H1 (cell line): ENCODE measurements at regions not wholly inside any gene's neighbourhood (a gene's known extent, or its start where the extent isn't known, plus 50 kb on each side); places are given as distances from the start of the nearest gene placed in this dataset.

Experiments used
- CTCF ChIA-PET: fragments of 300-600 bp; sonication (Branson Sonifier 250); formaldehyde crosslinking; loops from one replicate; lab custom pipeline; 2021; ENCODE audit not compliant: partially characterized antibody; lab: Charles Lee
- POLR2A ChIA-PET: fragments of 300-600 bp; sonication (Branson Sonifier 250); formaldehyde crosslinking; loops from one replicate; lab custom pipeline; 2021; ENCODE audit warnings: inconsistent platforms; ENCODE audit not compliant: partially characterized antibody; lab: Charles Lee
- DNase-seq, 2 experiments: peaks; one replicate each; pipeline versions ENCODE4 v3.0.0 to v3.0.0-alpha.2; 2010 to 2022; ENCODE audit warnings: low spot score in 2 of 2, low read depth in 1 of 2, mixed read lengths in 1 of 2
- FAIRE-seq: peaks from 2 replicates; lab custom pipeline; 2011; peaks lifted over from hg19 to GRCh38; lab: Jason Lieb, UNC
- H2AFZ ChIP-seq: 2 replicates; pipeline ENCODE4 v1.8.1; 2012; ENCODE audit warnings: low read length, inconsistent platforms
- H2AK5ac ChIP-seq: 2 replicates; pipeline ENCODE4 v1.6.1; 2013; ENCODE audit warnings: low read depth, low read length
- H2BK120ac ChIP-seq: replicated peaks from 2 replicates; pipeline ENCODE3; 2013; ENCODE audit warnings: low read depth, low read length, inconsistent platforms
- H2BK12ac ChIP-seq: 2 replicates; pipeline ENCODE4 v1.6.1; 2013; ENCODE audit warnings: low read depth, low read length
- H2BK15ac ChIP-seq: 2 replicates; pipeline ENCODE4 v1.6.1; 2013; ENCODE audit warnings: low read length
- H2BK20ac ChIP-seq: 2 replicates; pipeline ENCODE4 v1.6.1; 2013; ENCODE audit warnings: low read length
- H2BK5ac ChIP-seq: 2 replicates; pipeline ENCODE4 v1.6.1; 2013; ENCODE audit warnings: low read depth, low read length
- H3K14ac ChIP-seq: 2 replicates; pipeline ENCODE4 v1.6.1; 2013; ENCODE audit warnings: inconsistent platforms; ENCODE audit not compliant: insufficient read length
- H3K18ac ChIP-seq: 2 replicates; pipeline ENCODE4 v1.6.1; 2013; ENCODE audit warnings: low read length; ENCODE audit errors: extremely low read depth
- H3K23ac ChIP-seq: 2 replicates; pipeline ENCODE4 v1.6.1; 2013; ENCODE audit warnings: inconsistent platforms; ENCODE audit not compliant: insufficient read length
- H3K23me2 ChIP-seq: 2 replicates; pipeline ENCODE4 v1.6.1; 2013; ENCODE audit warnings: low read depth, low read length
- H3K27ac ChIP-seq: 2 replicates; pipeline ENCODE4 v1.6.1; 2011; ENCODE audit warnings: low read depth, low read length, inconsistent platforms
- H3K27me3 ChIP-seq, 4 experiments: replicated peaks in 1 of 4; 1 replicate in 1 of 4; 2 replicates in 3 of 4; pipeline versions ENCODE4 v1.6.1 to v1.8.1; 2011 to 2013; ENCODE audit warnings: low read length in 3 of 4, mild to moderate bottlenecking in 3 of 4, inconsistent platforms in 2 of 4, mixed read lengths in 2 of 4, moderate library complexity in 1 of 4; ENCODE audit not compliant: control insufficient read depth in 3 of 4, insufficient read depth in 3 of 4; ENCODE audit errors: extremely low read depth in 1 of 4
- H3K36me3 ChIP-seq, 4 experiments: 2 replicates each; pipeline versions ENCODE4 v1.6.1 to v1.8.1; 2011 to 2013; ENCODE audit warnings: mild to moderate bottlenecking in 4 of 4, low read length in 3 of 4, moderate library complexity in 2 of 4, control low read depth in 1 of 4, inconsistent platforms in 1 of 4; ENCODE audit not compliant: insufficient read depth in 4 of 4, control insufficient read depth in 2 of 4
- H3K4ac ChIP-seq: replicated peaks from 2 replicates; pipeline ENCODE3; 2013; ENCODE audit warnings: low read length, low read depth, mixed read lengths, inconsistent platforms; ENCODE audit not compliant: insufficient read length
- H3K4me1 ChIP-seq, 4 experiments: replicated peaks in 1 of 4; 1 replicate in 1 of 4; 2 replicates in 3 of 4; pipeline versions ENCODE4 v1.6.1 to v1.8.1; 2011 to 2013; ENCODE audit warnings: low read length in 3 of 4, inconsistent platforms in 2 of 4, mixed read lengths in 1 of 4; ENCODE audit not compliant: insufficient read depth in 4 of 4, control insufficient read depth in 3 of 4
- H3K4me2 ChIP-seq, 2 experiments: 2 replicates each; pipeline versions ENCODE4 v1.6.1 to v1.8.1; 2011 to 2013; ENCODE audit warnings: low read depth in 2 of 2, low read length in 2 of 2, control low read depth in 1 of 2, inconsistent platforms in 1 of 2, mild to moderate bottlenecking in 1 of 2; ENCODE audit not compliant: insufficient read depth in 1 of 2
- H3K4me3 ChIP-seq, 4 experiments: fragments of 200-600, 300-600 bp in 1 of 4; sonication (generic), shearing (Covaris generic), sonication (Bioruptor Twin) in 1 of 4; 2 replicates each; pipeline versions ENCODE4 v1.5.1 to v1.8.1; 2011 to 2016; ENCODE audit warnings: low read length in 4 of 4, low read depth in 3 of 4, control low read depth in 2 of 4, inconsistent platforms in 2 of 4, mild to moderate bottlenecking in 2 of 4, mixed read lengths in 1 of 4, moderate library complexity in 1 of 4; ENCODE audit not compliant: insufficient read depth in 2 of 4; ENCODE audit errors: extremely low read depth in 1 of 4
- H3K56ac ChIP-seq: replicated peaks from 2 replicates; pipeline ENCODE3; 2013; ENCODE audit warnings: low read depth, mild to moderate bottlenecking, mixed read lengths, low read length, inconsistent platforms; ENCODE audit not compliant: insufficient read length
- H3K79me1 ChIP-seq: 2 replicates; pipeline ENCODE4 v1.6.1; 2013; ENCODE audit warnings: low read depth, low read length, control low read depth
- H3K79me2 ChIP-seq, 2 experiments: 2 replicates each; pipeline versions ENCODE4 v1.6.1 to v1.8.1; 2012 to 2013; ENCODE audit warnings: low read length in 2 of 2, mild to moderate bottlenecking in 2 of 2, inconsistent platforms in 1 of 2; ENCODE audit not compliant: insufficient read depth in 2 of 2, control insufficient read depth in 1 of 2
- H3K9ac ChIP-seq, 4 experiments: replicated peaks in 1 of 4; 1 replicate in 1 of 4; 2 replicates in 3 of 4; pipeline versions ENCODE4 v1.6.1 to v1.8.1; 2011 to 2013; ENCODE audit warnings: low read depth in 3 of 4, low read length in 3 of 4, control low read depth in 2 of 4, mild to moderate bottlenecking in 2 of 4, moderate library complexity in 2 of 4, inconsistent platforms in 1 of 4; ENCODE audit errors: extremely low read depth in 1 of 4
- H3K9me3 ChIP-seq, 2 experiments: 2 replicates each; pipeline versions ENCODE4 v1.6.1 to v1.8.1; 2012 to 2013; ENCODE audit warnings: mild to moderate bottlenecking in 2 of 2, moderate library complexity in 2 of 2, control low read depth in 1 of 2, inconsistent platforms in 1 of 2, low read depth in 1 of 2, low read length in 1 of 2, mixed read lengths in 1 of 2; ENCODE audit not compliant: insufficient read depth in 2 of 2
- H4K20me1 ChIP-seq, 2 experiments: replicated peaks in 1 of 2; 2 replicates each; pipeline versions ENCODE3 to v1.8.1; 2011 to 2013; ENCODE audit warnings: inconsistent platforms in 2 of 2, low read length in 2 of 2, mild to moderate bottlenecking in 1 of 2; ENCODE audit not compliant: insufficient read depth in 2 of 2, control insufficient read depth in 1 of 2
- H4K5ac ChIP-seq: 2 replicates; pipeline ENCODE4 v1.6.1; 2013; ENCODE audit warnings: low read length, low read depth, mixed read lengths, inconsistent platforms; ENCODE audit not compliant: insufficient read length
- H4K8ac ChIP-seq: 2 replicates; pipeline ENCODE4 v1.8.0; 2013; ENCODE audit warnings: mild to moderate bottlenecking, moderate library complexity, low read length, inconsistent platforms; ENCODE audit not compliant: insufficient read depth; ENCODE audit errors: extremely low read depth
- H4K91ac ChIP-seq: replicated peaks from 2 replicates; pipeline ENCODE3; 2013; ENCODE audit warnings: low read length, mixed read lengths, inconsistent platforms; ENCODE audit not compliant: insufficient read length
- CHD1 ChIP-seq: IDR thresholded peaks from 2 replicates; pipeline ENCODE4 v1.6.1; 2012; ENCODE audit warnings: low read depth, low read length, improper control_type of control experiment
- EZH2 ChIP-seq: fragments of 200-600 bp; sonication (generic); IDR thresholded peaks from 2 replicates; pipeline ENCODE4 v1.7.1; 2012; ENCODE audit warnings: low read depth, mild to moderate bottlenecking, moderate library complexity, low read length, inconsistent platforms; ENCODE audit not compliant: severe bottlenecking
- HDAC6 ChIP-seq: IDR thresholded peaks from one replicate; pipeline ENCODE4 v1.7.1; 2012; ENCODE audit warnings: low read depth, mild to moderate bottlenecking, inconsistent platforms, low read length, moderate library complexity
- KDM5A ChIP-seq: fragments of 200-600 bp; IDR thresholded peaks from 2 replicates; pipeline ENCODE4 v1.7.1; 2012; ENCODE audit warnings: mild to moderate bottlenecking, low read length, inconsistent platforms, mixed read lengths
- POLR2AphosphoS5 ChIP-seq: IDR thresholded peaks from 2 replicates; pipeline ENCODE4 v1.6.1; 2011; ENCODE audit warnings: low read depth, low read length
- RFX5 ChIP-seq: IDR thresholded peaks from 2 replicates; pipeline ENCODE4 v1.6.1; 2011; ENCODE audit warnings: low read depth, low read length, improper control_type of control experiment, borderline replicate concordance
- SIN3A ChIP-seq, 2 experiments: IDR thresholded peaks in 1 of 2; conservative IDR thresholded peaks in 1 of 2; 2 replicates each; pipeline ENCODE4 v1.6.1; 2011 to 2012; ENCODE audit warnings: low read length in 2 of 2, improper control_type of control experiment in 1 of 2, low read depth in 1 of 2, mild to moderate bottlenecking in 1 of 2
- WGBS, 2 experiments: shearing (Covaris generic) in 1 of 2; methylation state at CpG; one replicate each; pipeline versions ENCODE4 v1.1.6 to v1.1.7; 2013 to 2015; ENCODE audit warnings: low lambda C conversion rate in 2 of 2, mixed read lengths in 2 of 2, inconsistent platforms in 1 of 2, low coverage in 1 of 2, missing lambda C conversion rate in 1 of 2; ENCODE audit not compliant: insufficient replicate concordance in 2 of 2, insufficient coverage in 1 of 2, insufficient read length in 1 of 2; ENCODE audit errors: extremely low coverage in 1 of 2, missing lambda C conversion rate in 1 of 2; 5-methylcytosine and 5-hydroxymethylcytosine counted together
- TF ChIP-seq, protein P1 (sequence below): IDR thresholded peaks from 2 replicates; pipeline ENCODE4 v1.6.1; 2012; ENCODE audit warnings: inconsistent platforms
- TF ChIP-seq, protein P2 (sequence below), 3 experiments: IDR thresholded peaks; 1 replicate in 2 of 3; 2 replicates in 1 of 3; pipeline versions ENCODE4 v1.5.1 to v1.6.1; 2011; ENCODE audit warnings: low read length in 3 of 3, mild to moderate bottlenecking in 3 of 3, inconsistent platforms in 2 of 3, low read depth in 1 of 3, moderate library complexity in 1 of 3; ENCODE audit not compliant: insufficient read depth in 1 of 3; ENCODE audit errors: control extremely low read depth in 1 of 3

DNA sequence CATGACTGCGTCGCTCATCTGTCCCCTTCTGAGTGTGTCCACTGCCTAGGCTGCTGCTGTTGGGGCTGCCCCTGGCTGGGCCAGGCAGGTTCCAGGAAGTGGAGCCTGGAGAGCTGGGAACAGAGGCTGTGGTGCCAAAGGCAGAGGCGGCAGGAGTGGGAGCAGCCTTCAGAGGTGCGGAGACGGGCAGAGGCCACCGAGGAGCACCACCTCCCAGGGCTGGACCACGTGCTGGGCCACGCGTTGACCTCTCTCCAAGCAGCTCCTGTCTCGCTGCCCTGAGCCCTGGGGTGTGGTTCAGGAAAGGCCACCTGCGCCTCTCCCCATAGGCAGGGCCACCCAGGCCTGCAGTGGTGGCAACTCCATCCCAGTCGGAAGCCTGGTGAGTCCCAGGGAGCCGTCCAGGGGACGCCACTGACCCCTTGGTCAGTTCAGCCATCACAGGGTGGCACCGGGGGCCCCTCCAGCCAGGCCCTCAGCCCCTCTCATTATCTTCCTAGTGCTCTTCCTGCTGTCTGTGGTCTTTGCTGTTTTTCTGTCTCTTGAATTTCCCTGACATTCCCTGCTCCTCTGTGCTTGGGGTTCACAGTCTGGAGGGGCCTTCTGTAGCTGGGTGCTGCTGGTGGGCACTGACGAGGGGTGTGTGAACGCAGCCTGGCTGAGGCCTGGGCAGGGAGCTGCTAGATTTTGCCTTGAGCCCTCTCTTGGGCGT is 122.8 kb upstream of the HS6ST1 start:
- DNase-seq, result peak in 1 of 2 experiments; percentile 45
- H4K5ac ChIP-seq, result no peak overlapping the region
- no peaks in the 10 kb centered on the region for H3K36me3 ChIP-seq
- TF ChIP-seq KDM5A (no peak), POLR2AphosphoS5 (no peak), SIN3A (conservative IDR thresholded peaks at IDR 0.05 in 1 of 2, IDR thresholded peaks at IDR 0.05 in 1 of 2; ENCODE audit: low read depth in 1 of 2, low read length in 2 of 2) (no peak), RFX5 (no peak), HDAC6 (no peak), EZH2 (no peak), CHD1 (no peak)
- TF ChIP-seq, protein P1, sequence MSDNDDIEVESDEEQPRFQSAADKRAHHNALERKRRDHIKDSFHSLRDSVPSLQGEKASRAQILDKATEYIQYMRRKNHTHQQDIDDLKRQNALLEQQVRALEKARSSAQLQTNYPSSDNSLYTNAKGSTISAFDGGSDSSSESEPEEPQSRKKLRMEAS, result no peak
- TF ChIP-seq, protein P2, sequence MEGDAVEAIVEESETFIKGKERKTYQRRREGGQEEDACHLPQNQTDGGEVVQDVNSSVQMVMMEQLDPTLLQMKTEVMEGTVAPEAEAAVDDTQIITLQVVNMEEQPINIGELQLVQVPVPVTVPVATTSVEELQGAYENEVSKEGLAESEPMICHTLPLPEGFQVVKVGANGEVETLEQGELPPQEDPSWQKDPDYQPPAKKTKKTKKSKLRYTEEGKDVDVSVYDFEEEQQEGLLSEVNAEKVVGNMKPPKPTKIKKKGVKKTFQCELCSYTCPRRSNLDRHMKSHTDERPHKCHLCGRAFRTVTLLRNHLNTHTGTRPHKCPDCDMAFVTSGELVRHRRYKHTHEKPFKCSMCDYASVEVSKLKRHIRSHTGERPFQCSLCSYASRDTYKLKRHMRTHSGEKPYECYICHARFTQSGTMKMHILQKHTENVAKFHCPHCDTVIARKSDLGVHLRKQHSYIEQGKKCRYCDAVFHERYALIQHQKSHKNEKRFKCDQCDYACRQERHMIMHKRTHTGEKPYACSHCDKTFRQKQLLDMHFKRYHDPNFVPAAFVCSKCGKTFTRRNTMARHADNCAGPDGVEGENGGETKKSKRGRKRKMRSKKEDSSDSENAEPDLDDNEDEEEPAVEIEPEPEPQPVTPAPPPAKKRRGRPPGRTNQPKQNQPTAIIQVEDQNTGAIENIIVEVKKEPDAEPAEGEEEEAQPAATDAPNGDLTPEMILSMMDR (IDR thresholded peaks at IDR 0.05; ENCODE audit: control extremely low read depth in 1 of 3, insufficient read depth in 1 of 3, low read depth in 1 of 3, low read length in 3 of 3), result no peak

More for the DNA sequence above, 122.8 kb upstream of the HS6ST1 start:
- no peak overlapping the region for H2BK15ac ChIP-seq
- H3K79me2 ChIP-seq, result no peaks in the 10 kb centered on the region
- peak overlapping the region; percentile 55 for H2BK120ac ChIP-seq
- no peaks in the 10 kb centered on the region for H4K20me1 ChIP-seq
- POLR2A ChIA-PET, result interaction anchor here (1.7 kb wide), 1 partner anchor 120 kb away, joined by 3 read pairs; no protein-coding TSS in a partner anchor
- peak overlapping the region; percentile 80 for H2BK20ac ChIP-seq
- no peaks in the 10 kb centered on the region for H3K9me3 ChIP-seq
- 89% methylated on average over 16 of the region's 18 CpGs; no CpG with 5 or more reads in 1 of the 2 experiments for WGBS, 2 experiments
- peak overlapping the region; percentile 97 for H4K91ac ChIP-seq
- H3K4ac ChIP-seq, result peak overlapping the region; percentile 78
- H3K27me3 ChIP-seq, result no peaks in the 10 kb centered on the region
- H3K23ac ChIP-seq, result no peak overlapping the region
- no peak overlapping the region for H3K4me3 ChIP-seq
- H3K79me1 ChIP-seq, result no peaks in the 10 kb centered on the region
- peak overlapping the region; percentile 71; the same call in 1 of the 2 replicates for H2BK5ac ChIP-seq
- CTCF ChIA-PET, result interaction anchor here (0.6 to 1.5 kb wide), 3 partner anchors 11 to 102 kb away, joined by 3 to 5 read pairs (median 4); no protein-coding TSS in a partner anchor
- peak overlapping the region; percentile 71 for H3K18ac ChIP-seq
- 0 out of 2 replicates have a peak overlapping the region, but pooled peaks have one; percentile 65 for H2AK5ac ChIP-seq
- no peaks in the 10 kb centered on the region for H3K23me2 ChIP-seq
- 0 out of 2 replicates have a peak overlapping the region, but pooled peaks have one; percentile 31 for H4K8ac ChIP-seq
- H3K27ac ChIP-seq, result no peak overlapping the region
- H3K56ac ChIP-seq, result no peak overlapping the region
- H3K4me2 ChIP-seq, result no peak overlapping the region
- H2BK12ac ChIP-seq, result peak overlapping the region; percentile 90; the same call in 1 of the 2 replicates
- no peak overlapping the region for H2AFZ ChIP-seq
- H3K4me1 ChIP-seq, result peaks cover 5 to 10% (median 8%) of the 10 kb centered on the region in 4 experiments; a peak in 5 of 7 replicates
- FAIRE-seq, result no peak
- H3K9ac ChIP-seq, result no peak overlapping the region; a peak in 1 of 7 replicates
- no peak overlapping the region for H3K14ac ChIP-seq
